Ascending aorta (tissue), 2 donors: ENCODE measurements at regions not wholly inside any gene's neighbourhood (a gene's known extent, or its start where the extent isn't known, plus 50 kb on each side); places are given as distances from the start of the nearest gene placed in this dataset.

Experiments
- DNase-seq, 2 donors: peaks; one replicate each; pipeline ENCODE4 v3.0.0-alpha.2; 2019; ENCODE audit warnings: low spot score in 2 of 2
- H3K27ac ChIP-seq, 2 donors: fragments of 200-600 bp; sonication (generic); one replicate each; pipeline ENCODE4 v1.5.1; 2016 to 2017; ENCODE audit warnings: mild to moderate bottlenecking in 1 of 2
- H3K27me3 ChIP-seq: fragments of 200-600 bp; sonication (generic); one replicate; pipeline ENCODE4 v1.5.1; 2017
- H3K36me3 ChIP-seq, 2 donors: fragments of 200-600 bp; sonication (generic); one replicate each; pipeline ENCODE4 v1.5.1; 2016
- H3K4me1 ChIP-seq, 2 donors: fragments of 200-600 bp; sonication (generic); one replicate each; pipeline ENCODE4 v1.5.1; 2016 to 2017; ENCODE audit warnings: mild to moderate bottlenecking in 1 of 2
- H3K4me3 ChIP-seq, 2 donors: fragments of 200-600 bp; sonication (generic); one replicate each; pipeline ENCODE4 v1.5.1; 2016 to 2017; ENCODE audit warnings: mild to moderate bottlenecking in 1 of 2
- H3K9me3 ChIP-seq, 2 donors: fragments of 200-600 bp; sonication (generic); one replicate each; pipeline ENCODE4 v1.5.1; 2016
- intact Hi-C: fragments of 100-400 bp; cut with DNase I; formaldehyde crosslinking; loops from one replicate; pipeline ENCODE4 v1.15.1; 2023
- TF ChIP-seq, protein P1 (sequence below), 3 experiments: fragments of 200-600 bp in 2 of 3; fragments of 450-650 bp in 1 of 3; sonication (generic) in 2 of 3; IDR thresholded peaks; one replicate each; pipeline ENCODE4 v1.5.1; 2016 to 2019; ENCODE audit warnings: antibody characterized with exemption in 3 of 3, mild to moderate bottlenecking in 1 of 3, moderate library complexity in 1 of 3

- H3K4me3 ChIP-seq, result no peak overlapping the region
- H3K36me3 ChIP-seq, result no peaks in the 10 kb centered on the region
- no peaks in the 10 kb centered on the region for H3K4me1 ChIP-seq
- H3K27me3 ChIP-seq, result no peaks in the 10 kb centered on the region
- H3K9me3 ChIP-seq, result no peaks in the 10 kb centered on the region
- no peak overlapping the region for H3K27ac ChIP-seq
- intact Hi-C loops, result no loop called here
- DNase-seq, result no peak
- TF ChIP-seq, protein P1, sequence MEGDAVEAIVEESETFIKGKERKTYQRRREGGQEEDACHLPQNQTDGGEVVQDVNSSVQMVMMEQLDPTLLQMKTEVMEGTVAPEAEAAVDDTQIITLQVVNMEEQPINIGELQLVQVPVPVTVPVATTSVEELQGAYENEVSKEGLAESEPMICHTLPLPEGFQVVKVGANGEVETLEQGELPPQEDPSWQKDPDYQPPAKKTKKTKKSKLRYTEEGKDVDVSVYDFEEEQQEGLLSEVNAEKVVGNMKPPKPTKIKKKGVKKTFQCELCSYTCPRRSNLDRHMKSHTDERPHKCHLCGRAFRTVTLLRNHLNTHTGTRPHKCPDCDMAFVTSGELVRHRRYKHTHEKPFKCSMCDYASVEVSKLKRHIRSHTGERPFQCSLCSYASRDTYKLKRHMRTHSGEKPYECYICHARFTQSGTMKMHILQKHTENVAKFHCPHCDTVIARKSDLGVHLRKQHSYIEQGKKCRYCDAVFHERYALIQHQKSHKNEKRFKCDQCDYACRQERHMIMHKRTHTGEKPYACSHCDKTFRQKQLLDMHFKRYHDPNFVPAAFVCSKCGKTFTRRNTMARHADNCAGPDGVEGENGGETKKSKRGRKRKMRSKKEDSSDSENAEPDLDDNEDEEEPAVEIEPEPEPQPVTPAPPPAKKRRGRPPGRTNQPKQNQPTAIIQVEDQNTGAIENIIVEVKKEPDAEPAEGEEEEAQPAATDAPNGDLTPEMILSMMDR (IDR thresholded peaks at IDR 0.05), result no peak
Measured at GRCh38 chr2:22855761-22856184, 529.2 kb upstream of the KLHL29 start.

DNA sequence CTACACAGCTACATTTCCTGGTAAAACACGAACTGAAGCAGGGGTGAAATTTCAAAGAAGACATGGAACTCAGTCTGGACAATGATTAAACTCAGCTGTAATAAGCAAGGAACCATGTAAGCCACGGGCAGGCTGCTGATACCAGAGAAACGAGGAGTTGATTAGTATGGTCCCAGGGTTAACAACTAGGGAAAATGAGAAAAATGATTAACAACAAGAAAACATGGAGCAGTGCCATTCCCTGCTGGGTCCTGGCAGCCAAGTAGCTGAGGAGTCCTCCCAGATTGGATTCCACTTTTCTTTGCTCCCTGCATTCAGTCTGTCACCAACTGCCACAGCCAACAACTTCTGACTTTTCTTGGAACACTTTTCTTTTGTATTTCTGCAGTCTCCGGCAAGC, 517.0 kb upstream of the KLHL29 start:
- Histone ChIP-seq H3K27me3 (no peaks in the 10 kb centered on the region), H3K27ac (no peak overlapping the region), H3K36me3 (no peaks in the 10 kb centered on the region), H3K9me3 (no peaks in the 10 kb centered on the region), H3K4me1 (no peaks in the 10 kb centered on the region), H3K4me3 (no peak overlapping the region)
- no peak for DNase-seq
- intact Hi-C loops, result no loop called here
- TF ChIP-seq, protein P1 (IDR thresholded peaks at IDR 0.05), result no peak

GRCh38 chr2:22878121-22878520, 506.9 kb upstream of the KLHL29 start:
- intact Hi-C loops, result no loop called here
- DNase-seq, result no peak
- H3K27ac ChIP-seq, result no peak overlapping the region
- no peaks in the 10 kb centered on the region for H3K27me3 ChIP-seq
- H3K4me1 ChIP-seq, result no peaks in the 10 kb centered on the region
- TF ChIP-seq, protein P1 (IDR thresholded peaks at IDR 0.05), result no peak
- H3K9me3 ChIP-seq, result peaks cover 0 to 10% of the 10 kb centered on the region in 2 donors
- H3K36me3 ChIP-seq, result no peaks in the 10 kb centered on the region
- no peak overlapping the region for H3K4me3 ChIP-seq

- Histone ChIP-seq H3K27me3 (no peaks in the 10 kb centered on the region), H3K27ac (no peak overlapping the region), H3K36me3 (no peaks in the 10 kb centered on the region), H3K4me1 (no peaks in the 10 kb centered on the region), H3K9me3 (peaks cover 0 to 10% of the 10 kb centered on the region in 2 donors), H3K4me3 (no peak overlapping the region)
- no peak for DNase-seq
- intact Hi-C loops, result no loop called here
- TF ChIP-seq, protein P1 (IDR thresholded peaks at IDR 0.05), result no peak
Measured at GRCh38 chr2:22879009-22879863, 505.7 kb upstream of the KLHL29 start.

GRCh38 chr2:22880161-22880560, 504.8 kb upstream of the KLHL29 start:
- DNase-seq, result no peak
- no peaks in the 10 kb centered on the region for H3K36me3 ChIP-seq
- peaks cover 0 to 9% of the 10 kb centered on the region in 2 donors for H3K9me3 ChIP-seq
- no peaks in the 10 kb centered on the region for H3K4me1 ChIP-seq
- intact Hi-C loops, result no loop called here
- no peaks in the 10 kb centered on the region for H3K27me3 ChIP-seq
- H3K4me3 ChIP-seq, result no peak overlapping the region
- H3K27ac ChIP-seq, result no peak overlapping the region
- TF ChIP-seq, protein P1 (IDR thresholded peaks at IDR 0.05), result no peak
